Middle frontal gyrus (tissue), 1 donor: ENCODE measurements at regions not wholly inside any gene's neighbourhood (a gene's known extent, or its start where the extent isn't known, plus 50 kb on each side); places are given as distances from the start of the nearest gene placed in this dataset.

Experiments
- DNase-seq: peaks from one replicate; pipeline ENCODE4 v3.0.0-alpha.2; 2015; ENCODE audit warnings: low spot score; ENCODE audit errors: extremely low spot score

DNA sequence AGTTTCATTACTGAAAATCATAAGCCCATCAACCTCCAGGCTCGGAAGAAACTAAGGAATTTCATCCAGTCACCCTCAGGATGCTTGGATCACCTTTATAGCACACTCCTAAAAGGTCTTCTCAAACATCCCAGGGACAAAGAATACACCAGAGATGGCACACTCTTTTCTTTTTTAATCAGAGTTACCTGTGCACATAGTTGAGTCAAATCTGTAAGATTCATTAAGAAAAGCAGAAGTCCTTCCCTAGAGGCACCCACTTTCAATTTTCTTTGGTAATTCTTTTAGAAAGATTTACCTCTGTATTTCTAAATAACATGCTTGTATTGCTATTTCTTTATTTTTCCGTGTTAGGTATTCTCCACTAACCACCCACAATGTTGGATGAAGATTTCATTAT lies 50.6 kb upstream of the IL6 start:
- no peak for DNase-seq

DNA sequence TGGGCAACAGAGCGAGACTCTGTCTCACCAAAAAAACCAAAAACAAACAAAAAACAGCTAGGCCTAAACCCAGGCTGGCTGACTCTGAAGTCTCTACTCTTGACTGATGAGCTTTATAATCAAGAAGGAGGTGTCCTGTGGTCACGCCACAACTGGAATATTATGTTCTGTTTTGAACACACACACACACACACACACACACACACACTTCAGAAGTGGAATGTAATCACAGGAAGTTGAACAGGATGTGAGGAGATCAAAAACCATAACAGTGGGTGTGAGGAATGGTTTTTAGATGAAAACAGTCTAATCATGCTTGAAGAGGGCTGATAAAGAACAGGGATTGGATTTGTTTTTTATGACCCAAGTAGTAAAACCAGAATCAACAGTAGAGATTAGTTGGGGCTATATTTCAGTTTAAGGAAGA lies 51.1 kb upstream of the IL6 start:
- no peak for DNase-seq

DNA sequence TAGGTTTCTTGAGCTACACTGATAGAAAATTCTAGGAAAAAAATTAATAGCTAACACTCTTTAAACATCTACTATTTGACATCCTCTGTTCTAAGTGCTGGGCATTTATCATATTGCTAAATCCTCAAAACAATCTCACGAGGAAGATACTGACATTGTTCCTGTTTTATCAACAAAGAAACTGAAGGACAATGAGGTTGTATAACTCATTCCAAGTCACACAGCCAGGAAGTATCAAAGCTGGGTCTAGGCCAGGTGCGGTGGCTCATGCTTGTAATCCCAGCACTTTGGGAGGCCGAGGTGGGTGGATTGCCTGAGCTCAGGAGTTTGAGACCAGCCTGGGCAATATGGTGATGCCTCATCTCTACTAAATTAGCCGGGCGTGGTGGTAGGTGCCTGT lies 51.6 kb upstream of the IL6 start:
- DNase-seq, result no peak

DNA sequence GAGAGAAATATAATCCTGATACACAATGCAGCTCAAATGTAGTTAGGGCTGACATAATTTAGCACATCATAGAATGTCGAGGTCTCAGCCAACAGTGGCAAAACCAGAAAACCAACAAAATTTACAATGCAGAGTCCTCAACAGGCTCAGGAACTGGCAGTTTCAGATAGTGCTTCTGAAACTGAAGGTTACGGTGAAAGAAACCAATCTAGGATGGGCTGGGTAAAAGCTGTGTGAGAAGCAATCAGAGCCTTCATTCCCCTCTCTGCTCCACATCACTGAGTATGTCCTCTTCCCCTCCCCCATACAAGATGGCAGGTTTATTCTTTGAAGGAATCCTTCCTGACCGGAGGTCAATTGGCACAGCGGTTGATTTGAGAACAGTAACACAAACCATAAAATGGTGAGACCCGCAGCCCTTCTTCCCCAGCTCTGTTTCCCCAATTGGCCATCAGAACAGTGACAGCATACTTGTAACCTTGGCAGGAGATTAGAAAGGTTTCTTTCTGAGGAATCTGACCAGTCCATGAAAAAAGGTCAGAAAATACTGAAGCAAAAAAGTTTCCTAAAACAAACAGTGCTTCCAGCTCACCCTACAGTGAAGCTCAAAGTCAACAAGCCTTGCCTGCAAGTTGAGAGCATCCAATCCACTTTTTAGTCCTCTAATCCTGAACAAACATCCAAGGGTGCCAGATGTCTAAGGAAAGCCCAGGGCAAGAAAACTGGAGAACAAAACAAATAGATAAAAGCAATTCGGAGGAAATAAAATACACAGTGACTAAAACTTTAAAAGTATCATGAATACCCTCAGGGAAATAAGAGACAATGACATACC lies 53.9 kb upstream of the IL6 start:
- no peak for DNase-seq

DNA sequence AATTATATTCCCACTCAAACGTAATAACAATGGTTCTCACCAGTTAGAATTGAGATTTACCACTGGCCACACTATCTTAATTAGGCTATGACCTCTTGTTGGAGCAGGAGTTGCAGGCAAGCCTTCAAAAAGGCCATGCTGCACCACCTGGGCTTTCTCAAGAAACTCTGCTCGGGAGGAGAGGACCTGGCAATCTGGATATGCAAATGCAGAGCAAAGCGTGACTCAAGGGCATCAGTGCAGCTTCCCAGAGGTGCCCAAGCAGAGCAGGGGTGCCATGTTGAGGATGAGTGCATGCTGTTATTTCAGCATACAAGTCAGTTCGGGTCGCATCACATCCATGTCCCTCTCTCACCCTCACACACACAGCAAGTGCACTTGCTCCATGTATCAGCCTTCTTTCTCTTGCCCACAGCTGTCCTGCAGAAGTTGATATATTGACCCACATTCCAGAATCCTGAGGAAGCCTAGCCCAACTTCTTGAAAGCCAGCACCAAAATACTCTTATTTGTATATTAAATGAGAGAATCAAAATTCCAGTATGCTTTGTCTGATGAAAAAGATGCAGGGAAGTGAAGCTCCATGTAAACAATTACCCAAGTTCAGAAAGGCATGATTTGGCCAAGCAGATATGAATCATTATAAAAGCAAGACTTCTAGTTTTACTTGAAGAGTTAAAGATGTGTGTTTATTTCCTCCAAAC lies 55.7 kb upstream of the IL6 start:
- DNase-seq, result no peak

DNA sequence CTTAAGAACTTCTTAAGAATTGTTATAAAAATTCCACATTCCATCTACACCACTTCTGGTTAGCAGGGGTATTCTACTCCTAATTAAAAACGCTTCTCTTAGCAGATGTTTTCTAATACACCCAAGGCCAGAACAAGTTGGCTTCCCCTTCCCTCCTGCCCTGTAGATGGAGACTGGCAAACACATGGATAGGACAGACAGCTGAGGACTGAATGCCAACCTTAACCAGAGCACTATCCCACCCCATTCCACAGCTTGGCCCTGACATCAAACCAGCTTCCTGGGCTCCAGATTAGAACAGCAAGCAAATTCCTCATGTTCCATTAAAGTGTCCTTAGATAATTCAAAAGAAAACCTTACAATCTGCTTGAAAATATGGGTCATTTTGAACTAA lies 56.6 kb upstream of the IL6 start:
- DNase-seq, result no peak

DNA sequence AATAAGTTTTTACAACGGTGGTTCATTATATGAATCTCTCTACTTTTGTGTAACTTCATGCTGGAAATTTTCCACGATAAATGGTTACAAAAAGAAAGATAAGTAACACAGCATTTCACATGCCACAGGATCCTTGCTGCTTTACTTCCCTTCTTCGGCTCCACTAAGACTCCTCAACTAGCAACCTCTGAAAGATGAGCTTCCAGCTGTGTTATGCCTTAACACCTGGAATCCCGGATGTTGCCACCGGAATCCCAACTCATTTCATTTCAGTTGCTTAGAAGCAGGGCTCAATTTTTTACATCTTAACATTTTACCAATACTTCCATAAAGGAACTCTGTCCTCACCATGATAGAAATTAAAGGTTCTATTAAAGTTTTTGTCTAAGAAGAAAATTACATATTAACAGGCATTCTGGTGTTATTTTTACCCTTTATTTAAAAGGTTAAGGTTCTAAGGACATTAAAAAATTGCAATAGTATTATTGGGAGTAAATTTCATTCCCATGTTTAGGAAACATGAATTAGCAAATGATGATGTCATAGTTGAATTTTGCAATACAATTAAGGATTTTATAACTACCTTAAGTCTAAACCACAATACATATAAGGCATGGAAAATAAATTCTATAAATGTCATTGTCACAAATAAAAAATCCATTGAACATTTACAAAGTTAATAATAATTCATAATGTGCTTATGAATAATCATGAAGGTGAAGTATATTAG lies 57.1 kb upstream of the IL6 start:
- DNase-seq, result no peak

DNA sequence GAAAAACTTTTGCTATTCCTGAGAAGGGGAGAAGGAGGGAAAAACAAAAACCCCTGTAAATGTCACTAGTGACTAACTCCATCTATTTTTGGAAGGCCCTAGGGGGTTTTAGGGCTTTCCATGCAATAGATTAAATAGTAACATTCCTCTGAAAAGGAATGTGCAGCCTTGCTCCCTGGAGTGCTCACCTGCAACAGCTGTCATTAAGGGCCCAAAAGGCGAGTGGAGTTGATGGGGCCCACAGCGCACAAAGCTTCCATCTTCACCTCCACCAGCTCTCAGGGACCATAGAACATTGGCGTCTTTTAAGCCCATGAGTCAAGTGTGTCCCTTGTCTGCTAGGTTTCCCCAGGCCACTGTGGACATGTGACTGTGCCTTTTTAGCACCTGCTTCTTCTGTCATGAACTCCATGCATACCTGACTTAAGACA lies 58.0 kb upstream of the IL6 start:
- no peak for DNase-seq

DNA sequence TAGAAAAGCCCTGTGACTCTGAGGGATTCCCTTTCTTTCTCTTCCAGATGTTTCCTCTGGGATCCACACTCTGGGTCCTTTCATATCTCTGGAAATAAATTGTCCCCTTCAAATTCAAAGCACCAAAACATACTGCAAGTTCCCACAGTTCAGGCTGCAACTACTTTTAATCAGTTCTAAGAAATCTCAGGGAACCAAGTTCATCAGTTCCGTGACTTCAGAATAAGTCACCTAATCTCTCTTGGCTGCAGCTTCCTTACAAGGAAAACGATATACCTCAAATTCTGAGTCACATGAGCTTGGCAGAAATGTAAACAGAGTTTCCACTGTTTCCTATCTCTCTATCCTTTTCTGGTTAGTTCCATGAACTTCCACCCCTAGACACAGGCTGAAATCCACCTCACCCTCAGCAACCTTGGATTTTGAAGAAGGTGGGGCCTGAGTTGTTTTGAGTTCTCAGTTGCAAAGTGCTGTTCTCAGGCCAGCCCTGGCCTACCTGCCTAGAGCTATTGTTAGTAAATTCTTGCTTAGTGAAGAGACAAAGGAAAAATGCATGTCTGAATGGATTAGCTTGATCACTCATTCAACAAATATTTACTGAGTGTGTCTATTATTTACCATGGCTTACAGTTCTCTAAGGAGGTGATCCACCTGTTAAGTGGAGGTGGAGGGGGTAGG lies 59.3 kb upstream of the IL6 start:
- DNase-seq, result no peak

DNA sequence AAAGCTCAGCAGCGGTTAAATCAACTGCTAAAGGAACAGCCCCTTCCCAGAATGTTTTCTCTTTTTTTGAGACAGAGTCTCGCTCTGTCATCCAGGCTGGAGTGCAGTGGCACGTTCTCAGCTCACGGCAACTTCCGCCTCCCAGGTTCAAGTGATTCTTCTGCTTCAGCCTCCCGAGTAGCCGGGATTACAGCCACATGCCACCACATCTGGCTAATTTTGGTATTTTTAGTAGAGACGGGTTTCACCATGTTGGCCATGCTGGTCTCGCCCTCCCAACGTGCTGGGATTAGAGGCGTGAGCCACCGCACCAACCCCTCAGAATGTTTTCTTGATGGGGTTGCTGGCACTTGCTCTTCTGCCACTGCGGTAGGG lies 59.8 kb upstream of the IL6 start:
- no peak for DNase-seq

DNA sequence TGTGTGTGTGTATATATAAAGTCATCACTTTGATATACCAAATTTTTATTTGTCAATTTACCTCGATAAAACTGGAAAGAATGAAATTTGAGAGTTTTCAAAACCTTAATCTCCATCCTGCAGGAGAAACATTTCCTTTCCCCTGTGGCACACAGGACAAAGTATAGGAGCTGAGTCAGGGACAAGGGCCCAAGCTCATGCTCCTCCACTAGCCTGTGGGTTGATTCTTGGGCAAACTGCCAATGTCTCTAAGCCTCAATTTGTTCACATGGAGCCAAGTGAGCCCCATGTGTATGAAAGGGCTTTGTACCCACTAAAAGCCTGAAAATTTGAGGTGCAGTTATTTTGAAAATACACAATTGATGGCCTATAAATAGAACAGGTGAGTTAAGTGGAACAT lies 60.3 kb upstream of the IL6 start:
- DNase-seq, result no peak

DNA sequence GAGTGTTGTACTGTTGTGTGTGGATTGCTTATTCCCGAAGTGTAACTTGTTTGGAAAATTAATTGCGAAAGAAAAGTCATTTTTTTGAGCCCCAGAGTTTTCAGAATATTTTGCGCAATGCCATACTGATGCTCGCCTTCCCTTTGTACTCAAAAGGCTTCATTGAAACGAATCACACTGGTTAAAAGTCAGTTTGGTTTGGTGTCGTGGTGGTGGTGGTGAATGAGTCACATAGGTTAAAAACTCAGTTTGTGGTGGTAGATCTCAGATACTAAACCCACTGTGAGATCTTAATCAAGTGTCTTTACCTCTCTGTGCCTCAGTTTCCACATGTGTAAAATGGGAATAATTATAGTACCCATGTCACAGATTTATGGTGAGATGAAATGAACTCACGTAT lies 61.1 kb upstream of the IL6 start:
- DNase-seq, result no peak

DNA sequence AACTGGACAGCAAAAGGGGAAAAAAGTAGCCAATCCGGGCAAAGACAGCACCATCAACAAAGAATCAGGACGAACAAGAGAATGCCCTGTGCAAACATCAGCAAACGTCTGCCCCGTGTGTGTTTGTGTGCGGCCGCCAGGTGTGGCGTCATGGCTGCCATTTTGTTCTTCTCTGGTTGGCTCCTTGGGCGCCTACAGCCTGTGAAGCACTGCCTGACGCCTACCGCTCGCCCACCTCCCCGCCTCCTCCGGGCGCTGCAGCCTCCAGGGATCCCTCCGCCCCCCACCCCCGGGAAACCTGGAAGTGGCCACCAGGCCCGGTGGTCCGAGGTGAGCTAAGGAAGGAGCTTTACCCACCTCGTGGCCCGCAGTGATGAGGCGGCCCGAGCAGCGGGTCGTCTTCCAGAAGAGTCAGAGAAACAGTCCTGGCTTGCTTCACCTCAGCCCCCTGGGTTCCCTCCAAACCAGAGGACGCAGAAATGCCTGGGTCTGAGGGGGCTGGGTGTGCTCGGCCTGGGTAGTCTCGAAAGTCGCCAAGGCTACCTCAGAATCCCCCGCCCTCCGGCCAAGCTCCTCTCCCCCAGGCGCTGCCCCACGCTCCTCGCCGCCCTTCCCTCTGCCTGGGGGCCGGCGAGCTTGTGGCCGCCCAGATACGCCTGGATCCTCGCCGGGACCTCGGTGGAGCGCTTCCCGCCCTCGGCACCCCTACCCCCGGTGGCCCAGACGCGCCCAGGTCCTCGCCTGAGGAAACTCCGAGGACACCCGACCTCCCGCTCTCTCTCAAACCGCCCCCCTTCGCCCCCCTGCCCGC lies 61.8 kb upstream of the IL6 start:
- no peak for DNase-seq

DNA sequence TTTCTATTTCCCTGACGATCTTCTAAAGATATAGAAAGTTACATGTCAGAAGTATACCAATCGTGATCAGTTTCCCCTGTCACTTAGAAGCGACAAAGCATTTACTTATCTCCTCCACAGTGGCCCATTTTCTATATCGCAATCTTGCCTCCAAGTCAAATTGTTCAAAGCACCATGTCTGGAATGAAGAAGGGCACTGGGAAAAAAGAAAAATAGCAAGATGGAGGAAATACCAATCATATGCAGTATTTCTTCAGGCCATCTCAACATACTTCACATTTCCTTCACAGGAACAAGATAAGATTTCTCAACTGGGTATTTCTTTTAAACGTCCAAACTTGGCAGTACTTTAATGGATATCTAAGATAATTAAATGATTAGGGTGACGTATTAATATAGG lies 63.3 kb upstream of the IL6 start:
- no peak for DNase-seq

DNA sequence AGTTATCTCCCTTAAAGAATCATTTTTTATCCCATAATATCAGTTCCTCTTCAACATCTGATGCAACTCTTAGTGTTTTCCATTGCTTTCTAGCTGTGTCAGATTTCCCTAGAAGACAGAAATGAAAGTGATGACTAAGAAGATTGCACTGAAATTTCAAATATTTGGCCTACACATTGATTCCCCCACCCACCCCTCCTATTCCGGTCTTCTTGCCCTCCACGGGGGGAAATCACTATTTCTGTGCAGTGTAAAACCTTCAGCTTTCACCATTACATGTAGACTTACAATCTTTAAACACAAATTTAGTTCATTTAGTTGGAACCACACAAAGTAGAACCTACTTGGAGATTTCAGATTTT lies 63.7 kb upstream of the IL6 start:
- DNase-seq, result no peak

DNA sequence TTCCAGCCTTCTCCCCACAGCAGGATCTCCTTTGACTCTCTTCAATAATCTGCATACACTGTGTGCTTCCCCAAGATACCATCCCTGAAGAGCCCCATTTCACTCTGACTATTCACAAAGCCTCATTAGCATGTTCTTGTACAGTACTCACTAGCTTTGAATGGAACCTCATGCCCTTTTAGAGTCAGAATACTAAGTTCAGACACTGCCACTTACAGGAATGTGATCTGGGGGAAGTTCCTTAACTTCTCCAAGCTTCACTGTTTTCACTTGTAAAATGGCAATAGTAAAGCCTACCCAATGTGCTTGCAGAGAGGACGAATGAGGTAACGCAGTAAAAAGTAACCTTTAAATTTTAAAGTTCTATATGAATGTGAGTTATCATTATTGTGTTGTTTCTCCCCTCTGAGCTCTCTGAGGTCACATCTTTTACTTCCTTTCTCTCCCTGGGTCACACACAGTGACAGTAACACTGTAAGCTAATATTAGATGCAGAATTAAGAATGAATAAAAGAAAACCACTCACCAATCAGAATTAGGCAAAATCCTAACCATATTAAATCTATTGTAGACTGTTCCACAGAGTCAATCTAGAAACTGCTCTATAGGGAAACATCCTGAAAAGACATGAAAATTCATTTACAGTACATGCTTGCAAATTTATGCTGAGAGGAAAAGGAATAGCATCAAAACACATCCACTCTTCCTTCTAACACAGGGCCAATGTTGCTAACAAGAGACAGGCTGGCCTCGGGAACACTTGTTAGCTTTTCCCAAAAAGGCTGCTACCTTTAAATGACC lies 64.2 kb upstream of the IL6 start:
- no peak for DNase-seq

DNA sequence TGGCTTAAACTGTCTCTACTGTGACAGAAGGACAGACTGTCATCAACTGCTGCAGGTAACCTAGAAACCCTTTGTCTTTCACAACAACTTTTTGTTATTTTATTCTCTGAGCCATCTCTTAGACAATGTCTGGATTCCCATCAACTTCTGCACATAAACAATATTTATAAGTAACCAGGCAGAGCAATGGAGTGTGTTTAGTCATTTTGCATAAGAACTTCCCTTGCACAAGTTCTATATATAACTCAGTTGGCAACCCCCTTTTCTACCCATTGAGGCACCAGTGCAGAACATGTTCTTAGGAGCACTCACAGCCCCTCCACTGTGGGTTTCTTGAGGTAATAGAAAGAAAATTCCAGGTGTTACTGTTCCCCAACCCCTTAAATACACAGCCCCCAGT lies 65.0 kb upstream of the IL6 start:
- no peak for DNase-seq

DNA sequence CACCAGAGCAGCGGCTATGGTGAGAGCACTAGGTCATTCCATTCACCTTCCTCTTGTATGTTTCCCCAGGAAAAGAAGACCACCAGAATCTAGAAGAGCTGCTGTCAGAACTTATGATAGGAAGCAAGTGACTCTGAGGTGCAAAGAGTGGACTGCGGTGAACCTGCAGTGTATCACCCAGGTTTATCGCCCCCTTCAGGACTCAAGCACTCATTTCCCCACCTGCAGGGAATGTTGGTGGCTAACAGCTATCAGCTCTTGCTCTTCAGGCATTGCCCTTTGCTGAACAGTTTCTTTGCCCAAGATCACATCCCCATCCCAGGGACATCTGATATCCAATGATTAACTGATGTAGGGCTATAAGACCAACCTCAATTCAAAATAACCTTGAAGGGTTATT lies 66.3 kb upstream of the IL6 start:
- no peak for DNase-seq

DNA sequence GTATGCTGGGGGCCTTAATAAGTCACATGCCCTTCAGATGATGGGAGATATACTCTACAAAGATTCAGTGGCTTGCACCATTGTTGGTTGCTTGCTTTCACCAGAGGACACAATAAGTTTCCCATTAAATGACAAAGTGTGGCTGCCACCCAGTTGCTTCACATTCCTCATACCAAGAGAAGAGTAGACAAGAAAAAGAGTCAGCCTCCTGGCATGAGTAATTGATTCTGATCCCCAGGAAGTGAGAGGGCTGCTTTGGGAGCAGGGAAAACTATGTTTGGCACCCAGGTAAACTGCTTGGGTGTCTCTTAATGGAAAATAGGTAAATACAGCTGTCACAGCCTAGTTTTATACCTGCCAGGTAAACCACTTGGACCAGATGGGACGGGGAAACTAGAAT lies 66.7 kb upstream of the IL6 start:
- no peak for DNase-seq

DNA sequence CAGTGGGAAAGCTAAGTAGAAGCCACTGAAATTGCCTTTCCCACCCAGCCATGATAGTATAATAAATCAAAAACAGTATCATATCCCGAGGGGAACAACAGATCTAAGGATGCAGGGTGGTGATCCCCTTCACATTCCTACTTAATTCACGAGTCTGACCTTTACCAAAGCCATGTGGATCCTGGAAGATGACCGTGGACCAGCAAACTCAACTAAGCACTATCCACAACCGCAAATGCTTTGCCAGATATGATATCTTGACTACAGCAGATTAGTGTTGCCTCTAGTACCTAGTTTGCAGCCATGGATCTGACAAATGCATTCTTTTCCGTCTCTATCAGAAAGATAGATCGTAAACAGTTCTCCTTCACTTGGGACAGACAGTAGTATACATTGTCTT lies 67.3 kb upstream of the IL6 start:
- no peak for DNase-seq
